ENCODE measurements at regions not wholly inside any gene's neighbourhood (a gene's known extent, or its start where the extent isn't known, plus 50 kb on each side); places are given as distances from the start of the nearest gene placed in this dataset.

DNA sequence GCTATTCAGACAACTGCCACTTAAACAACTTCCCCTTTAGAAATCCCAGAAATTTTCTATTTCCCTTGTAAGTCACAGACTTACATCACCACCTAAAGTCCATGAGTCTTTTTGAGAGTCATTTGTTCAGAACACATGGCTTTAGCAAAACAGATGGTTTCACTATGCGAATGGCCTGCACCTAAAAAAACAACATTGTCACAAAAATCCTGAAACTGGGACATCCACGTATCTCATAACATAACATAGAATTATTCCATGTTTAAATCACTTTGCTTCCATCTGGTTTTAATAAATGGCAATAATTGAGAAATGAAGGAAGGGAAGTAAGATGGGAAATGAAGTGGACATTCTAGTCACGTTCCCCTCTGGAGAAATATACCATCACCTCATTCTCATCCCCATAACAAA is 155.3 kb upstream of the EDNRA start:
- FAIRE-seq (no peak), ATAC-seq (no peak), DNase-seq (ENCODE audit: extremely low read depth in 1 of 4, low spot score in 3 of 4) (no peak)
- Histone ChIP-seq H2AFZ (ENCODE audit: low read depth, low read length) (no peak overlapping the region), H4K20me1 (replicated peaks; ENCODE audit: control insufficient read depth, insufficient read depth, low read length) (no peaks in the 10 kb centered on the region), H3K9me1 (ENCODE audit: control insufficient read depth, insufficient read depth, low read length) (no peaks in the 10 kb centered on the region), H3K79me2 (ENCODE audit: control insufficient read depth, insufficient read depth, low read length) (no peaks in the 10 kb centered on the region), H3K9me3 (replicated peaks; ENCODE audit: control insufficient read depth, insufficient read depth, low read depth, low read length) (no peaks in the 10 kb centered on the region), H3K9ac (ENCODE audit: insufficient read depth in 1 of 2, low read depth in 2 of 2, low read length in 2 of 2) (no peak overlapping the region), H3K4me2 (ENCODE audit: insufficient read depth, low read length) (no peak overlapping the region), H3K36me3 (ENCODE audit: control insufficient read depth, insufficient read depth, low read length) (no peaks in the 10 kb centered on the region), H3K27me3 (ENCODE audit: control insufficient read depth in 2 of 2, insufficient read depth in 2 of 2, low read length in 2 of 2) (no peaks in the 10 kb centered on the region), H3K27ac (ENCODE audit: extremely low read depth, low read depth, low read length) (no peak overlapping the region), H3K4me3 (no peak overlapping the region), H3K4me1 (replicated peaks in 1 of 2; ENCODE audit: control insufficient read depth in 2 of 2, insufficient read depth in 2 of 2, low read length in 2 of 2) (no peaks in the 10 kb centered on the region)
- ChIA-PET CTCF (ENCODE audit: low intra/inter-chr PET ratio) (no interaction called here), POLR2A (no interaction called here)
- TF ChIP-seq COPS2 (conservative IDR thresholded peaks at IDR 0.05) = no peak
- TF ChIP-seq GABPA (tag; conservative IDR thresholded peaks at IDR 0.05; ENCODE audit: low read depth) = no peak
- no peak for TF ChIP-seq EWSR1 (IDR thresholded peaks at IDR 0.05; ENCODE audit: borderline replicate concordance, low read depth, partially characterized antibody)
- TF ChIP-seq TAF1 (IDR thresholded peaks at IDR 0.05; ENCODE audit: control insufficient read depth, extremely low read depth, insufficient read depth, low read length, severe bottlenecking) = no peak
- TF ChIP-seq FOXA1 (IDR thresholded peaks at IDR 0.05; ENCODE audit: borderline replicate concordance) = no peak
- no peak for TF ChIP-seq WHSC1 (IDR thresholded peaks at IDR 0.05; ENCODE audit: low read length)
- no peak for TF ChIP-seq CBX2 (IDR thresholded peaks at IDR 0.05; ENCODE audit: insufficient read depth, low read length, poor library complexity, severe bottlenecking)
- TF ChIP-seq, protein P1, sequence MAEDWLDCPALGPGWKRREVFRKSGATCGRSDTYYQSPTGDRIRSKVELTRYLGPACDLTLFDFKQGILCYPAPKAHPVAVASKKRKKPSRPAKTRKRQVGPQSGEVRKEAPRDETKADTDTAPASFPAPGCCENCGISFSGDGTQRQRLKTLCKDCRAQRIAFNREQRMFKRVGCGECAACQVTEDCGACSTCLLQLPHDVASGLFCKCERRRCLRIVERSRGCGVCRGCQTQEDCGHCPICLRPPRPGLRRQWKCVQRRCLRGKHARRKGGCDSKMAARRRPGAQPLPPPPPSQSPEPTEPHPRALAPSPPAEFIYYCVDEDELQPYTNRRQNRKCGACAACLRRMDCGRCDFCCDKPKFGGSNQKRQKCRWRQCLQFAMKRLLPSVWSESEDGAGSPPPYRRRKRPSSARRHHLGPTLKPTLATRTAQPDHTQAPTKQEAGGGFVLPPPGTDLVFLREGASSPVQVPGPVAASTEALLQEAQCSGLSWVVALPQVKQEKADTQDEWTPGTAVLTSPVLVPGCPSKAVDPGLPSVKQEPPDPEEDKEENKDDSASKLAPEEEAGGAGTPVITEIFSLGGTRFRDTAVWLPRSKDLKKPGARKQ (CRISPR knock-in tag; IDR thresholded peaks at IDR 0.05) = no peak
- TF ChIP-seq, protein P2, sequence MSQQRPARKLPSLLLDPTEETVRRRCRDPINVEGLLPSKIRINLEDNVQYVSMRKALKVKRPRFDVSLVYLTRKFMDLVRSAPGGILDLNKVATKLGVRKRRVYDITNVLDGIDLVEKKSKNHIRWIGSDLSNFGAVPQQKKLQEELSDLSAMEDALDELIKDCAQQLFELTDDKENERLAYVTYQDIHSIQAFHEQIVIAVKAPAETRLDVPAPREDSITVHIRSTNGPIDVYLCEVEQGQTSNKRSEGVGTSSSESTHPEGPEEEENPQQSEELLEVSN (IDR thresholded peaks at IDR 0.05; ENCODE audit: borderline replicate concordance in 1 of 2, extremely low read depth in 1 of 2, insufficient read depth in 1 of 2, insufficient read length in 1 of 2, low read depth in 1 of 2, low read length in 1 of 2, poor library complexity in 1 of 2, severe bottlenecking in 1 of 2) = no peak
- TF ChIP-seq ZFP1 (CRISPR knock-in tag; IDR thresholded peaks at IDR 0.05) = no peak
- no peak for TF ChIP-seq HDAC8 (tag; IDR thresholded peaks at IDR 0.05)
- TF ChIP-seq ZNF121 (CRISPR knock-in tag; conservative IDR thresholded peaks at IDR 0.05) = no peak
- TF ChIP-seq, protein P3, sequence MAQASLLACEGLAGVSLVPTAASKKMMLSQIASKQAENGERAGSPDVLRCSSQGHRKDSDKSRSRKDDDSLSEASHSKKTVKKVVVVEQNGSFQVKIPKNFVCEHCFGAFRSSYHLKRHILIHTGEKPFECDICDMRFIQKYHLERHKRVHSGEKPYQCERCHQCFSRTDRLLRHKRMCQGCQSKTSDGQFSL (CRISPR knock-in tag; IDR thresholded peaks at IDR 0.05) = no peak
- TF ChIP-seq, protein P3 (tag; IDR thresholded peaks at IDR 0.05) = no peak
- TF ChIP-seq DDX20 (tag; IDR thresholded peaks at IDR 0.05; ENCODE audit: low read depth) = no peak
- TF ChIP-seq ZNF778 (CRISPR knock-in tag; IDR thresholded peaks at IDR 0.05) = no peak
- no peak for TF ChIP-seq ZBTB8A (IDR thresholded peaks at IDR 0.05; ENCODE audit: partially characterized antibody)
- TF ChIP-seq, protein P4, sequence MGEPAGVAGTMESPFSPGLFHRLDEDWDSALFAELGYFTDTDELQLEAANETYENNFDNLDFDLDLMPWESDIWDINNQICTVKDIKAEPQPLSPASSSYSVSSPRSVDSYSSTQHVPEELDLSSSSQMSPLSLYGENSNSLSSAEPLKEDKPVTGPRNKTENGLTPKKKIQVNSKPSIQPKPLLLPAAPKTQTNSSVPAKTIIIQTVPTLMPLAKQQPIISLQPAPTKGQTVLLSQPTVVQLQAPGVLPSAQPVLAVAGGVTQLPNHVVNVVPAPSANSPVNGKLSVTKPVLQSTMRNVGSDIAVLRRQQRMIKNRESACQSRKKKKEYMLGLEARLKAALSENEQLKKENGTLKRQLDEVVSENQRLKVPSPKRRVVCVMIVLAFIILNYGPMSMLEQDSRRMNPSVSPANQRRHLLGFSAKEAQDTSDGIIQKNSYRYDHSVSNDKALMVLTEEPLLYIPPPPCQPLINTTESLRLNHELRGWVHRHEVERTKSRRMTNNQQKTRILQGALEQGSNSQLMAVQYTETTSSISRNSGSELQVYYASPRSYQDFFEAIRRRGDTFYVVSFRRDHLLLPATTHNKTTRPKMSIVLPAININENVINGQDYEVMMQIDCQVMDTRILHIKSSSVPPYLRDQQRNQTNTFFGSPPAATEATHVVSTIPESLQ (CRISPR knock-in tag; IDR thresholded peaks at IDR 0.05) = no peak
- 0% methylated on average over 3 of the region's 3 CpGs for WGBS (ENCODE audit: insufficient coverage, low coverage, missing lambda C conversion rate)
- intact Hi-C loops (cut with micrococcal nuclease) = no loop called here
- in situ Hi-C loops (cut with MboI) = no loop called here
- BruUV-seq (replicated peaks) = no TSS peak
